ENCODE measurements at regions not wholly inside any gene's neighbourhood (a gene's known extent, or its start where the extent isn't known, plus 50 kb on each side); places are given as distances from the start of the nearest gene placed in this dataset.
A peak's percentile ranks its signal among the peaks of the same experiment; 100 is the strongest.

DNA sequence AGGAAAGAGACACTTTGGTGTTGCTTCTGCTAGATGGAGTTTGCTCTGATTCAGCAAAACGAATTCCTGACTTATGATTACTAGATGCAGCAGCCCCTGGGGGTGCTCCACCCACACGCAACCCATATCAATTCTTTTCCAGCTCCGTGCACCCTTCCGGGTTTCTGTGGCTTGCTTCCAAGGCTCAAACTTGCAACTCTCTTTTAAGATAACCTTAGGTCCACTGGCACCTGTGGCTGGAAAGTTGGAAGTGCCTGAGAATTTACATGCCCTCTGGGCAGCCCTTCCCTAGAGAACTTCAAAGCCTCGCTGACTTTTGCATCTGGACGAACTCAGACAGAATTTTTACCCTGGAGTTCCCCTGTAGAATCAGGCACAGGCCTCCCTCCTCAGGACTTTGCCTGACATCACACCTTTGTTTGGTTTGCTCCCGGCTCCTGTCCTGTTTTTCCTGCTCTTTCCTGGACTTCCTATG, 224.9 kb downstream of the SNX18 start:
- TF ChIP-seq, protein P1, sequence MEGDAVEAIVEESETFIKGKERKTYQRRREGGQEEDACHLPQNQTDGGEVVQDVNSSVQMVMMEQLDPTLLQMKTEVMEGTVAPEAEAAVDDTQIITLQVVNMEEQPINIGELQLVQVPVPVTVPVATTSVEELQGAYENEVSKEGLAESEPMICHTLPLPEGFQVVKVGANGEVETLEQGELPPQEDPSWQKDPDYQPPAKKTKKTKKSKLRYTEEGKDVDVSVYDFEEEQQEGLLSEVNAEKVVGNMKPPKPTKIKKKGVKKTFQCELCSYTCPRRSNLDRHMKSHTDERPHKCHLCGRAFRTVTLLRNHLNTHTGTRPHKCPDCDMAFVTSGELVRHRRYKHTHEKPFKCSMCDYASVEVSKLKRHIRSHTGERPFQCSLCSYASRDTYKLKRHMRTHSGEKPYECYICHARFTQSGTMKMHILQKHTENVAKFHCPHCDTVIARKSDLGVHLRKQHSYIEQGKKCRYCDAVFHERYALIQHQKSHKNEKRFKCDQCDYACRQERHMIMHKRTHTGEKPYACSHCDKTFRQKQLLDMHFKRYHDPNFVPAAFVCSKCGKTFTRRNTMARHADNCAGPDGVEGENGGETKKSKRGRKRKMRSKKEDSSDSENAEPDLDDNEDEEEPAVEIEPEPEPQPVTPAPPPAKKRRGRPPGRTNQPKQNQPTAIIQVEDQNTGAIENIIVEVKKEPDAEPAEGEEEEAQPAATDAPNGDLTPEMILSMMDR (conservative IDR thresholded peaks at IDR 0.05; ENCODE audit: low read depth, low read length): peak; percentile 31; the same call in 1 of the 2 replicates
- no peak for TF ChIP-seq EZH2phosphoT487 (IDR thresholded peaks at IDR 0.05; ENCODE audit: borderline replicate concordance, low read length)
